Smooth muscle cell (in vitro differentiated cells): ENCODE measurements at regions not wholly inside any gene's neighbourhood (a gene's known extent, or its start where the extent isn't known, plus 50 kb on each side); places are given as distances from the start of the nearest gene placed in this dataset.

Experiments used
- DNase-seq: peaks from one replicate; lab custom pipeline; 2025; ENCODE audit not compliant: unreplicated experiment; lab: John Stamatoyannopoulos, UW
- H2AFZ ChIP-seq: fragments of 200-600 bp; sonication (generic); 2 replicates; pipeline ENCODE4 v1.6.0; 2016; ENCODE audit warnings: antibody characterized with exemption, low read depth, mild to moderate bottlenecking
- H3F3A ChIP-seq: fragments of 200-600 bp; sonication (generic); 2 replicates; pipeline ENCODE4 v1.6.0; 2017; ENCODE audit warnings: antibody characterized with exemption, low read depth
- H3K27ac ChIP-seq: fragments of 200-600 bp; sonication (generic); 2 replicates; pipeline ENCODE4 v1.5.1; 2016; ENCODE audit warnings: low read depth, mild to moderate bottlenecking
- H3K27me3 ChIP-seq: fragments of 200-600 bp; sonication (generic); 2 replicates; pipeline ENCODE4 v1.6.1; 2016; ENCODE audit warnings: low read depth, mild to moderate bottlenecking
- H3K36me3 ChIP-seq: fragments of 200-600 bp; sonication (generic); 2 replicates; pipeline ENCODE4 v1.5.1; 2016; ENCODE audit warnings: low read depth
- H3K4me1 ChIP-seq: fragments of 200-600 bp; sonication (generic); 2 replicates; pipeline ENCODE4 v1.5.1; 2016; ENCODE audit warnings: low read depth
- H3K4me2 ChIP-seq: fragments of 200-600 bp; sonication (generic); 2 replicates; pipeline ENCODE4 v1.6.0; 2016; ENCODE audit warnings: mild to moderate bottlenecking
- H3K4me3 ChIP-seq: fragments of 200-600 bp; sonication (generic); 2 replicates; pipeline ENCODE4 v1.5.1; 2016; ENCODE audit warnings: mild to moderate bottlenecking
- H3K79me2 ChIP-seq: fragments of 200-600 bp; sonication (generic); 2 replicates; pipeline ENCODE4 v1.6.0; 2016; ENCODE audit warnings: low read depth, mild to moderate bottlenecking
- H3K9ac ChIP-seq: fragments of 200-600 bp; sonication (generic); 2 replicates; pipeline ENCODE4 v1.6.0; 2016; ENCODE audit warnings: low read depth
- H3K9me3 ChIP-seq: fragments of 200-600 bp; sonication (generic); replicated peaks from 2 replicates; pipeline ENCODE4 v1.5.1; 2016; ENCODE audit warnings: low read depth
- H4K20me1 ChIP-seq: fragments of 200-600 bp; sonication (generic); 2 replicates; pipeline ENCODE4 v1.6.0; 2016; ENCODE audit warnings: low read depth
- CTCF ChIP-seq: fragments of 200-600 bp; sonication (generic); IDR thresholded peaks from 2 replicates; pipeline ENCODE4 v1.5.1; 2017; ENCODE audit warnings: borderline replicate concordance, mild to moderate bottlenecking, antibody characterized with exemption; ENCODE audit not compliant: insufficient read depth, poor library complexity, severe bottlenecking
- WGBS: methylation state at CpG from one replicate; pipeline ENCODE4 v1.1.7; 2016; ENCODE audit warnings: low lambda C conversion rate; 5-methylcytosine and 5-hydroxymethylcytosine counted together

GRCh38 chr4:130653842-130654241 is 1557.9 kb downstream of the C4orf33 start:
- 88% methylated on average over 6 of the region's 6 CpGs for WGBS
- H3K4me3 ChIP-seq: no peak overlapping the region
- H3K9me3 ChIP-seq: no peaks in the 10 kb centered on the region
- no peaks in the 10 kb centered on the region for H3K4me1 ChIP-seq
- H3K36me3 ChIP-seq: no peaks in the 10 kb centered on the region
- DNase-seq: no peak
- H3K27ac ChIP-seq: no peak overlapping the region
- H3F3A ChIP-seq: no peaks in the 10 kb centered on the region
- H3K79me2 ChIP-seq: no peaks in the 10 kb centered on the region
- no peak overlapping the region for H3K4me2 ChIP-seq
- H3K27me3 ChIP-seq: no peaks in the 10 kb centered on the region
- H2AFZ ChIP-seq: no peak overlapping the region
- TF ChIP-seq CTCF: no peak
- no peaks in the 10 kb centered on the region for H4K20me1 ChIP-seq
- no peak overlapping the region for H3K9ac ChIP-seq

GRCh38 chr4:130659320-130659719 is 1563.4 kb downstream of the C4orf33 start:
- Histone ChIP-seq H3K36me3 (no peaks in the 10 kb centered on the region), H2AFZ (no peak overlapping the region), H3F3A (no peaks in the 10 kb centered on the region), H4K20me1 (no peaks in the 10 kb centered on the region), H3K4me2 (no peak overlapping the region), H3K4me1 (no peaks in the 10 kb centered on the region), H3K79me2 (no peaks in the 10 kb centered on the region), H3K9ac (no peak overlapping the region), H3K9me3 (no peaks in the 10 kb centered on the region), H3K4me3 (no peak overlapping the region), H3K27ac (no peak overlapping the region), H3K27me3 (no peaks in the 10 kb centered on the region)
- 90% methylated on average over 2 of the region's 2 CpGs for WGBS
- no peak for DNase-seq
- no peak for TF ChIP-seq CTCF

- Histone ChIP-seq H3K4me3 (no peak overlapping the region), H3K4me1 (no peaks in the 10 kb centered on the region), H2AFZ (no peak overlapping the region), H4K20me1 (no peaks in the 10 kb centered on the region), H3F3A (no peaks in the 10 kb centered on the region), H3K27me3 (no peaks in the 10 kb centered on the region), H3K27ac (no peak overlapping the region), H3K4me2 (no peak overlapping the region), H3K9me3 (no peaks in the 10 kb centered on the region), H3K36me3 (no peaks in the 10 kb centered on the region), H3K79me2 (no peaks in the 10 kb centered on the region), H3K9ac (no peak overlapping the region)
- no peak for DNase-seq
- 82% methylated on average over 3 of the region's 3 CpGs for WGBS
- no peak for TF ChIP-seq CTCF
Measured at GRCh38 chr4:130668859-130669258, 1572.9 kb downstream of the C4orf33 start.

- Histone ChIP-seq H3K9ac (no peak overlapping the region), H3K9me3 (no peaks in the 10 kb centered on the region), H2AFZ (no peak overlapping the region), H3F3A (no peaks in the 10 kb centered on the region), H3K4me1 (no peaks in the 10 kb centered on the region), H3K27me3 (no peaks in the 10 kb centered on the region), H3K4me3 (no peak overlapping the region), H3K4me2 (no peak overlapping the region), H3K27ac (no peak overlapping the region), H4K20me1 (no peaks in the 10 kb centered on the region), H3K36me3 (no peaks in the 10 kb centered on the region), H3K79me2 (no peaks in the 10 kb centered on the region)
- no peak for DNase-seq
- 81% methylated on average over 2 of the region's 2 CpGs for WGBS
- no peak for TF ChIP-seq CTCF
Measured at GRCh38 chr4:130675266-130675665, 1579.3 kb downstream of the C4orf33 start.
